H1 (cell line): ENCODE measurements at regions not wholly inside any gene's neighbourhood (a gene's known extent, or its start where the extent isn't known, plus 50 kb on each side); places are given as distances from the start of the nearest gene placed in this dataset.

Source experiments
- JUND ChIP-seq: IDR thresholded peaks from 2 replicates; pipeline ENCODE4 v1.6.1; 2011; ENCODE audit warnings: mild to moderate bottlenecking, improper control_type of control experiment, low read length
- TF ChIP-seq, protein P1 (sequence below): IDR thresholded peaks from 2 replicates; pipeline ENCODE4 v1.6.1; 2011; ENCODE audit warnings: low read depth, mild to moderate bottlenecking, low read length; ENCODE audit not compliant: insufficient read depth

DNA sequence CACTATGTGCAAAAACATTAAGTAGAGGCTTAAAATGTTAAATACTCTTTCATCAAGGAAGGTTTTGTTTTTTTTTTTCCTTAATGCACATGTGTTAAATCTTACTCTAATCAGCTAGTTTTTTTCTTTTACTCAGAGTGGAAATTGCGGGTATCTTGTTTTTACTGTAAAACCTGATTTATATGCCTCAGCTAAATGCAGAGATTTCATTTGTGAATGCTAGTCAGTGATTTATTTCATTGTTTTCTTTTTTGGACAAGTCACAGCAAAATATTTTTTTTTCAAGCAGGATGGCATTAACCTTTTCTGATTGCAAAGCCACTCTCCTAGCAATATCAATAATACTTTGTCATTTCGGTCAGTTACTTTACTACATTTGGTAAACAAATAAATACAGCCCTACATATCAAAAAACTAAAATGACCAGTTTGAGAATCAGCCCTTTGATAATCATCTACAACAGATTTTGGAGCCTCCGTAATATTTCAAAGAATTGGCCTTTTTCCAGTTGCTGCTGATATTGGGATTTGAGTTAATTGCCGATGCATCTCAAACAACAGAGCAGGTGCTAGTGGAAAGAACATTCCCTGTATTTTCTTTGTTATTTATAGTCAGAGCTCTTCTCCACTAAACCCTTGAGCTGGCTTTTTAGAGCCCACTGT, 579.2 kb upstream of the ZNF608 start (continued):
- TF ChIP-seq, protein P1, sequence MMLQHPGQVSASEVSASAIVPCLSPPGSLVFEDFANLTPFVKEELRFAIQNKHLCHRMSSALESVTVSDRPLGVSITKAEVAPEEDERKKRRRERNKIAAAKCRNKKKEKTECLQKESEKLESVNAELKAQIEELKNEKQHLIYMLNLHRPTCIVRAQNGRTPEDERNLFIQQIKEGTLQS = no peak
- TF ChIP-seq JUND = no peak
- TF ChIP-seq, all 59 proteins: peak for 0
